CD4-positive, alpha-beta T cell (primary cell): ENCODE measurements at regions not wholly inside any gene's neighbourhood (a gene's known extent, or its start where the extent isn't known, plus 50 kb on each side); places are given as distances from the start of the nearest gene placed in this dataset.

Experiments
- ATAC-seq: fragments of 200-7000 bp; cut with Tn5 transposase; one replicate; pipeline ENCODE4 v1.10.0; 2022; ENCODE audit warnings: mild to moderate bottlenecking; ENCODE audit not compliant: poor library complexity
- CTCF ChIA-PET: fragments of 350-600 bp; sonication (Branson Sonifier 250); formaldehyde crosslinking; loops from one replicate; lab custom pipeline; 2021; ENCODE audit warnings: antibody characterized with exemption, inconsistent platforms; lab: Charles Lee
- POLR2A ChIA-PET: fragments of 350-600 bp; sonication (Branson Sonifier 250); formaldehyde crosslinking; loops from one replicate; lab custom pipeline; 2021; ENCODE audit warnings: antibody characterized with exemption, inconsistent platforms; lab: Charles Lee
- DNase-seq, 14 experiments: peaks; one replicate each; pipeline ENCODE4 v3.0.0-alpha.2; 2013 to 2020; ENCODE audit warnings: mixed read lengths in 2 of 14
- H3K27ac ChIP-seq, 2 donors: one replicate each; pipeline versions ENCODE4 v1.5.1 to v1.7.0; 2013; ENCODE audit warnings: low read length in 2 of 2, low read depth in 1 of 2, mild to moderate bottlenecking in 1 of 2
- H3K27me3 ChIP-seq, 2 experiments: 1 replicate in 1 of 2; 2 replicates in 1 of 2; pipeline versions ENCODE4 v1.6.1 to v1.7.0; 2013; ENCODE audit warnings: low read length in 2 of 2, control low read depth in 1 of 2, mild to moderate bottlenecking in 1 of 2, moderate library complexity in 1 of 2; ENCODE audit not compliant: insufficient read depth in 2 of 2, control insufficient read depth in 1 of 2
- H3K36me3 ChIP-seq: one replicate; pipeline ENCODE4 v1.6.1; 2013; ENCODE audit warnings: low read length, control low read depth; ENCODE audit not compliant: insufficient read depth
- H3K4me1 ChIP-seq: one replicate; pipeline ENCODE4 v1.6.1; 2013; ENCODE audit warnings: low read length, control low read depth; ENCODE audit not compliant: insufficient read depth
- H3K4me3 ChIP-seq: one replicate; pipeline ENCODE4 v1.5.1; 2013; ENCODE audit warnings: mild to moderate bottlenecking, low read length, moderate library complexity
- H3K9me3 ChIP-seq, 2 experiments: 1 replicate in 1 of 2; 2 replicates in 1 of 2; pipeline versions ENCODE4 v1.6.1 to v1.7.0; 2013; ENCODE audit warnings: low read length in 2 of 2, mild to moderate bottlenecking in 2 of 2, control low read depth in 1 of 2, moderate library complexity in 1 of 2; ENCODE audit not compliant: control insufficient read depth in 1 of 2, insufficient read depth in 1 of 2
- H3K27ac Mint-ChIP-seq: one replicate; pipeline ENCODE4 v1.8.0; 2020; ENCODE audit warnings: mixed read lengths
- H3K27me3 Mint-ChIP-seq: one replicate; pipeline ENCODE4 v1.8.0; 2021; ENCODE audit warnings: mixed read lengths
- H3K36me3 Mint-ChIP-seq: one replicate; pipeline ENCODE4 v1.8.0; 2021; ENCODE audit warnings: low read depth, mixed read lengths
- H3K4me1 Mint-ChIP-seq: one replicate; pipeline ENCODE4 v1.8.0; 2021; ENCODE audit warnings: low read depth, mixed read lengths
- H3K4me3 Mint-ChIP-seq: one replicate; pipeline ENCODE4 v1.8.0; 2020; ENCODE audit warnings: mild to moderate bottlenecking, mixed read lengths
- H3K9me3 Mint-ChIP-seq: one replicate; pipeline ENCODE4 v1.8.0; 2020; ENCODE audit warnings: mixed read lengths
- intact Hi-C, 2 experiments: fragments of 100-400 bp; cut with DNase I in 1 of 2; cut with micrococcal nuclease in 1 of 2; formaldehyde crosslinking; loops; one replicate each; pipeline versions ENCODE4 v1.15.1 to v1.9.0; 2023 to 2025; cut with DNase I, micrococcal nuclease
- TF ChIP-seq, protein P1 (sequence below): fragments of 200-600 bp; IDR thresholded peaks from one replicate; pipeline ENCODE4 v1.8.0; 2022; ENCODE audit warnings: antibody characterized with exemption, mild to moderate bottlenecking

DNA sequence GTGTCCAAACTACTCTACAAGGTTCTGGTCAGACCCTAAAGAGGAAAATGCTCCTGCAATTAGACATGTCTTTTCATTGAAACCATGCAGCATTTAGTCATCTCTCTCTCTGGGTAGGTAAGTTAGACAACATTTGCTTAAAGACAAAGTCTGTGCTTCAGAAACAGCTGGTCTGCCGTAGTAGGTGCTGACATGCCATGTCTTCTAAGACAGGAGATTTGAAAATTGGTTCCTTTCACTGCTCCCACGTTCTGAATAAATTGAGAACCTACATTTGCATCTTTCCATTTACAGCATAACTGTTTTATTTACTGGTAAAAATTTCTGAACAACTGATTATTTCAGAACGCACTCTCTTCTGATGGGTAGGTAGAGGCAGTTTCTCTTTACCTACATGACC, 494.0 kb downstream of the EFNB2 start:
- POLR2A ChIA-PET, result no interaction called here
- H3K36me3 Mint-ChIP-seq, result no peaks in the 10 kb centered on the region
- ATAC-seq, result no peak
- intact Hi-C loops, result no loop called here
- DNase-seq, result no peak
- Histone ChIP-seq H3K9me3 (no peaks in the 10 kb centered on the region), H3K36me3 (no peaks in the 10 kb centered on the region), H3K27me3 (no peaks in the 10 kb centered on the region), H3K27ac (no peak overlapping the region), H3K4me3 (no peak overlapping the region), H3K4me1 (no peaks in the 10 kb centered on the region)
- no peaks in the 10 kb centered on the region for H3K4me1 Mint-ChIP-seq
- peaks cover 4% of the 10 kb centered on the region for H3K27me3 Mint-ChIP-seq
- CTCF ChIA-PET, result interaction anchor here (0.8 kb wide), 1 partner anchor 8 kb away, joined by 3 read pairs; no protein-coding TSS in a partner anchor
- peaks cover 2% of the 10 kb centered on the region for H3K9me3 Mint-ChIP-seq
- no peak overlapping the region for H3K27ac Mint-ChIP-seq
- H3K4me3 Mint-ChIP-seq, result no peak overlapping the region
- TF ChIP-seq, protein P1, sequence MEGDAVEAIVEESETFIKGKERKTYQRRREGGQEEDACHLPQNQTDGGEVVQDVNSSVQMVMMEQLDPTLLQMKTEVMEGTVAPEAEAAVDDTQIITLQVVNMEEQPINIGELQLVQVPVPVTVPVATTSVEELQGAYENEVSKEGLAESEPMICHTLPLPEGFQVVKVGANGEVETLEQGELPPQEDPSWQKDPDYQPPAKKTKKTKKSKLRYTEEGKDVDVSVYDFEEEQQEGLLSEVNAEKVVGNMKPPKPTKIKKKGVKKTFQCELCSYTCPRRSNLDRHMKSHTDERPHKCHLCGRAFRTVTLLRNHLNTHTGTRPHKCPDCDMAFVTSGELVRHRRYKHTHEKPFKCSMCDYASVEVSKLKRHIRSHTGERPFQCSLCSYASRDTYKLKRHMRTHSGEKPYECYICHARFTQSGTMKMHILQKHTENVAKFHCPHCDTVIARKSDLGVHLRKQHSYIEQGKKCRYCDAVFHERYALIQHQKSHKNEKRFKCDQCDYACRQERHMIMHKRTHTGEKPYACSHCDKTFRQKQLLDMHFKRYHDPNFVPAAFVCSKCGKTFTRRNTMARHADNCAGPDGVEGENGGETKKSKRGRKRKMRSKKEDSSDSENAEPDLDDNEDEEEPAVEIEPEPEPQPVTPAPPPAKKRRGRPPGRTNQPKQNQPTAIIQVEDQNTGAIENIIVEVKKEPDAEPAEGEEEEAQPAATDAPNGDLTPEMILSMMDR, result no peak

DNA sequence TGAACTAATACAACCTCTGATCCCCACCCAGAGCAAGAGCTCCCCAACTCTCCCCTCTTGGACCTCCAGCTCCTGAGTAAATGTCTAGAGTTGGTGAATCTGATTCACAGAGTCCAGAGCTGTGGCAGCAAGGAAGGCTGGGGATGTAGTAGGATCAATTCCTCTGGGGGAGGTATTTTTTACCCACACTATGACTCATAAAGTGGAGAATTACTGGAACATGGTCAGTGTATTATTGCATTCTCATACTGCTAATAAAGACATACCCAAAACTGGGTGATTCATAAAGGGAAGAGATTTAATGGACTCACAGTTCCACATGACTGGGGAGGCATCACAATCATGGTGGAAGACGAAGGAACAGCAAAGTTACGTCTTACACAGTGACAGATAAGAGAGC, 496.7 kb downstream of the EFNB2 start:
- DNase-seq, result no peak
- no peak overlapping the region for H3K27ac ChIP-seq
- no peak for ATAC-seq
- Mint-ChIP-seq H3K27ac (no peak overlapping the region), H3K27me3 (peaks cover 4% of the 10 kb centered on the region), H3K4me3 (no peak overlapping the region), H3K36me3 (no peaks in the 10 kb centered on the region), H3K4me1 (no peaks in the 10 kb centered on the region), H3K9me3 (no peaks in the 10 kb centered on the region)
- H3K27me3 ChIP-seq, result no peaks in the 10 kb centered on the region
- TF ChIP-seq, protein P1, result no peak
- no peaks in the 10 kb centered on the region for H3K36me3 ChIP-seq
- ChIA-PET CTCF (no interaction called here), POLR2A (no interaction called here)
- H3K4me1 ChIP-seq, result no peaks in the 10 kb centered on the region
- intact Hi-C loops, result no loop called here
- no peak overlapping the region for H3K4me3 ChIP-seq
- H3K9me3 ChIP-seq, result no peaks in the 10 kb centered on the region

DNA sequence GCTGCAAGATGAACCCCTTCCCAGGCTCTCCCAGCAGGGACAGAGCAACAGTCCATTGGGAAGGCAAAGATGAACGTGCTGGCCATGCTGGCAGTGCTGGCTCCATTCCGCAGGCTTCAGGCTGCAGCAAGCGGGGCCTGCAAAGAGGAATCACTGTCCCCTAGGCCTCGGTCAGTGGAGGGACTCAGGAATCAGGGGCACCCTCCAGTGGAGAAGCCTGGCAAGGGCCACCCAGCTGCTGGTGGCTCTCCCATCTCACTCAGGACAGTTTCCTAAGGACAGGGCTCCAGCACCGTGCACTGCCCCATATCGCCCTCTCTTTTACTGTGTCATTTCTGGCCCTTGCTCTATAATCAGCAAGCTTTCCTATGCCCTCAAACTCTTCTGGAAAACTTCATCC, 498.6 kb downstream of the EFNB2 start:
- H3K4me3 Mint-ChIP-seq, result no peak overlapping the region
- ChIA-PET POLR2A (no interaction called here), CTCF (interaction anchor here (1.0 kb wide), 1 partner anchor 11 kb away, joined by 5 read pairs; no protein-coding TSS in a partner anchor)
- no peak for DNase-seq
- no peaks in the 10 kb centered on the region for H3K36me3 Mint-ChIP-seq
- H3K27ac ChIP-seq, result no peak overlapping the region
- no peak overlapping the region for H3K27ac Mint-ChIP-seq
- no peaks in the 10 kb centered on the region for H3K4me1 ChIP-seq
- H3K27me3 ChIP-seq, result no peaks in the 10 kb centered on the region
- no peaks in the 10 kb centered on the region for H3K9me3 ChIP-seq
- intact Hi-C loops, result no loop called here
- H3K27me3 Mint-ChIP-seq, result peaks cover 4% of the 10 kb centered on the region
- no peaks in the 10 kb centered on the region for H3K9me3 Mint-ChIP-seq
- ATAC-seq, result no peak
- H3K36me3 ChIP-seq, result no peaks in the 10 kb centered on the region
- TF ChIP-seq, protein P1, result no peak
- no peaks in the 10 kb centered on the region for H3K4me1 Mint-ChIP-seq
- no peak overlapping the region for H3K4me3 ChIP-seq
